ENCODE measurements at regions not wholly inside any gene's neighbourhood (a gene's known extent, or its start where the extent isn't known, plus 50 kb on each side); places are given as distances from the start of the nearest gene placed in this dataset.

GRCh38 chr12:61919686-61920085 is 340.5 kb upstream of the USP15 start:
- TF ChIP-seq POLR2AphosphoS5 (IDR thresholded peaks at IDR 0.05; ENCODE audit: low read depth) (no peak), CTCF (IDR thresholded peaks at IDR 0.05; ENCODE audit: insufficient read depth, low read length) (no peak), SPI1 (IDR thresholded peaks at IDR 0.05; ENCODE audit: borderline replicate concordance, low read depth) (no peak)
- Histone ChIP-seq H3K27ac (replicated peaks) (no peak overlapping the region), H3K27me3 (ENCODE audit: insufficient read depth, poor library complexity, severe bottlenecking) (no peaks in the 10 kb centered on the region), H3K4me3 (replicated peaks; ENCODE audit: insufficient read depth, low read length) (no peak overlapping the region)
- no peak for DNase-seq (ENCODE audit: low read depth in 1 of 2, low spot score in 1 of 2)

- no peak for DNase-seq (ENCODE audit: low read depth in 1 of 2, low spot score in 1 of 2)
- no peak overlapping the region for H3K27ac ChIP-seq (replicated peaks)
- no peak for TF ChIP-seq POLR2AphosphoS5 (IDR thresholded peaks at IDR 0.05; ENCODE audit: low read depth)
- no peak for TF ChIP-seq CTCF (IDR thresholded peaks at IDR 0.05; ENCODE audit: insufficient read depth, low read length)
- TF ChIP-seq REST (IDR thresholded peaks at IDR 0.05; ENCODE audit: insufficient replicate concordance, low read depth): no peak
- no peak for TF ChIP-seq GABPA (IDR thresholded peaks at IDR 0.05; ENCODE audit: low read depth)
- no peak for TF ChIP-seq SPI1 (IDR thresholded peaks at IDR 0.05; ENCODE audit: borderline replicate concordance, low read depth)
- no peak overlapping the region for H3K4me3 ChIP-seq (replicated peaks; ENCODE audit: insufficient read depth, low read length)
- H3K27me3 ChIP-seq (ENCODE audit: insufficient read depth, poor library complexity, severe bottlenecking): no peaks in the 10 kb centered on the region
Measured at GRCh38 chr12:61920230-61920629, 340.0 kb upstream of the USP15 start.

GRCh38 chr12:61923152-61923551 is 337.1 kb upstream of the USP15 start:
- Histone ChIP-seq H3K27me3 (ENCODE audit: insufficient read depth, poor library complexity, severe bottlenecking) (no peaks in the 10 kb centered on the region), H3K27ac (replicated peaks) (no peak overlapping the region), H3K4me3 (replicated peaks; ENCODE audit: insufficient read depth, low read length) (no peak overlapping the region)
- DNase-seq (ENCODE audit: low read depth in 1 of 2, low spot score in 1 of 2): no peak
- no peak for TF ChIP-seq POLR2AphosphoS5 (IDR thresholded peaks at IDR 0.05; ENCODE audit: low read depth)
- TF ChIP-seq CTCF (IDR thresholded peaks at IDR 0.05; ENCODE audit: insufficient read depth, low read length): no peak
- no peak for TF ChIP-seq GABPA (IDR thresholded peaks at IDR 0.05; ENCODE audit: low read depth)
- TF ChIP-seq REST (IDR thresholded peaks at IDR 0.05; ENCODE audit: insufficient replicate concordance, low read depth): no peak
- no peak for TF ChIP-seq SPI1 (IDR thresholded peaks at IDR 0.05; ENCODE audit: borderline replicate concordance, low read depth)

DNA sequence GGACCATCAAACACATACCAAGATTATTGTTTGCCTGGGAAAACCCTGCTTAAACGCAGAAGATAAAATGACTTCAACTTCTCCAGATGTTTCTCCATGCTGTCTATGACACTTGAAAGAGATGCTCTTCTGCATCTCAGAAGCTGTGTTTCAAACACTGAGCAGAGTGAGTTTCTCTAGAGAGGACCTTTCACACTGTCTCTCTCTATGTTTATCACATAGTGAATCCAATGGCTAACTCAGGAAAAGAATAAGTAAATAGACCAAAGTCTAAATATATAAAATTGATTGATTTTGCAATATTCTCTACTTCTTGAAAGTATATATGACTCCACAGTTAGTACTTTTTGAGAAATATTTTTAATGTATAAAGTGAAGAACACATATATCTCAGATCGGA is 325.6 kb upstream of the USP15 start:
- no peak for DNase-seq (ENCODE audit: low read depth in 1 of 2, low spot score in 1 of 2)
- H3K4me3 ChIP-seq (replicated peaks; ENCODE audit: insufficient read depth, low read length): no peak overlapping the region
- no peak overlapping the region for H3K27ac ChIP-seq (replicated peaks)
- no peaks in the 10 kb centered on the region for H3K27me3 ChIP-seq (ENCODE audit: insufficient read depth, poor library complexity, severe bottlenecking)
- TF ChIP-seq GABPA (IDR thresholded peaks at IDR 0.05; ENCODE audit: low read depth) (no peak), CTCF (IDR thresholded peaks at IDR 0.05; ENCODE audit: insufficient read depth, low read length) (no peak), SPI1 (IDR thresholded peaks at IDR 0.05; ENCODE audit: borderline replicate concordance, low read depth) (no peak), POLR2AphosphoS5 (IDR thresholded peaks at IDR 0.05; ENCODE audit: low read depth) (no peak), REST (IDR thresholded peaks at IDR 0.05; ENCODE audit: insufficient replicate concordance, low read depth) (no peak)
